DMS53 treated with DMSO at 0.1 percent for 48 hours (cell line): ENCODE measurements at regions not wholly inside any gene's neighbourhood (a gene's known extent, or its start where the extent isn't known, plus 50 kb on each side); places are given as distances from the start of the nearest gene placed in this dataset.

Source experiments
- DNase-seq: peaks from one replicate; lab custom pipeline; 2025; ENCODE audit not compliant: unreplicated experiment; lab: John Stamatoyannopoulos, UW

- no peak for DNase-seq
Measured at GRCh38 chr7:123060446-123060845, 64.9 kb upstream of the TAS2R16 start.

DNA sequence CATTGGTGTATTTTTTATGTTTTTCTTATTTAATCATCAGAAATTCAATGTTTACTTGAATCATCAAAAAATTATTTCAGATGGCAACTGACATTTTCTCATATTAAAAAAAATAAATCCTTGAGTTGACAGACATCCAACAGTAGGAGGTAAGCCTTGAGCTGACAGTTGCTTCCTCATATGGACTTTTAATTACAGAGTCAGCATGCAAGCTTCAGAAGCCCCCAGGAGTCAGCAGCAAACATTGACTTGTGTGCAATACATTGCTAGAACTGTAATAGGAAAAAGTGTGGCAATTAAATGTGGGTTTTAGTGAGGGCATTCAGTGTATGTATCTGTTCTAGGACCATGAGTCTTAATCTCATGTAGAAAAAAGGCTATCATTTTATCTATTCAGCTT, 62.4 kb upstream of the TAS2R16 start:
- DNase-seq = no peak

DNA sequence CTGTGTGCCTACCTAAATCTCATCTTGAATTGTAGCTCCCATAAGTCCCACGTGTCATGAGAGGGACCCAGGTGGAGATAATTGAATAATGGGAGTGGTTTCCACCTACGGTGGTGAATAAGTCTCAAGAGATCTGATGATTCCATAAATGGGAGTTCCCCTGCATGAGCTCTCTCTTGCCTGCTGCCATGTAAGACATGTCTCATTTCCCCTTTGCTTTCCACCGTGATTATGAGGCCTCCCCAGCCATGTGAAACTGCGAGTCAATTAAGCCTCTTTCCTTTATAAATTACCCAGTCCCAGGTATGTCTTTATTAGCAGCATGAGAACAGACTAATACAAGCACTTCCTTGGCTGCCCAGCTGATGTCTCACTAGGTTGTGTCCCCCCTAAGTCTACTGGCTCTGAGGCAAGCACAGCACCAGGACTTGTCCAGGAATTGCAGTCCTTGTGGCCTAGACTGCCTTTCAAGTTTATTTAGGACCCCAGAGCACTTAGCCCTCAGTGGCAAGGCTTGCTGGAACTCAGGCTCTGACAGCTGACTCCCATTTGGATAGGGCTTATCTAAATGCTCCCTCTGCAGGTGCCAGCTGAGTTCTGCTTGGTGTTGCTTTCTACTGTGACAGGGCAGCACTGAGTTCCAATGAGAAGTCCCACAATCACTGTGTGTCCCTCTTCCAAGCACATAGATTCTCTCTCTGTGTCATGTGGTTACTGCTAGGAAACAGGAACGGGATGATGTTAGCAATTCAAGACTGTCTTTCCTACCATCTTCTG, 59.0 kb upstream of the TAS2R16 start:
- DNase-seq = peak; percentile 16

DNA sequence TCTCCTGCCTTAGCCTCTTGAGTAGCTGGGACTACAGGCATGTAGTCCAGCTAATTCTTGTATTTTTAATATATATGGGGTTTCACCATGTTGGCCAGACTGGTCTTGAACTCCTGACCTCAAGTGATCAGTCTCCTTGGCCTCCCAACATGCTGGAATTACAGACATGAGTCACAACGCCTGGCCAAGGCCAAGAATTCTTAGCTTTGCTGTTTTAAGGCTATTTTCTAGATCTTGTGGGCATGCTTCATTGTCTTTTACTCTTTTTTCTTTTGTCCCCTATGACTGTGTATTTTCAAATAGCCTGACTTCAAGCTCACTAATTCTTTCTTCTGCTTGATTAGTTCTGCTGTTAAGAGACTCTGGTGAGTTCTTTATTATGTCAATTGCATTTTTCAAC, 56.4 kb upstream of the TAS2R16 start:
- no peak for DNase-seq

DNA sequence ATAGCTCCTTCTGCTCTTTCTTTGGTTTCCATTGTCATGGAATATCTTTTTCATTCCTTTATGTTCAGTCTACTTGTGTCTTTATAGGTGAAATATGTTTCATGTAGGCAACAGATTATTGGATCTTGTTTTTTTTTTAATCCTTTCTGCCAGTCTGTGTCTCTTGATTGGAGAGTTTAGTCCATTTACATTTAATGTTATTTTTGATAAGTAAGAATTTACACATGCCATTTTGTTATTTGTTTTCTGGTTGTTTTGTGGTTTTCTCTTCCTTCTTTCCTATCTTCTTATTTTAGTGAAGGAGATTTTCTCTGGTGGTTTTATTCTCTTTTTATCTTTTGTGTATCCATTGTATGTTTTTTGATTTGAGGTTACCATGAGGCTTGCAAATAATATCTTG, 52.5 kb upstream of the TAS2R16 start:
- DNase-seq = no peak
